ENCODE measurements at regions not wholly inside any gene's neighbourhood (a gene's known extent, or its start where the extent isn't known, plus 50 kb on each side); places are given as distances from the start of the nearest gene placed in this dataset.

- no peak overlapping the region for H3K27ac ChIP-seq
- intact Hi-C loops (cut with DNase I): no loop called here
- no peaks in the 10 kb centered on the region for H3K36me3 ChIP-seq (replicated peaks in 1 of 2; ENCODE audit: insufficient read depth in 1 of 2, low read depth in 2 of 2)
- WGBS, 2 donors: 94 to 100% methylated on average over 2 of the region's 2 CpGs
- H3K4me3 ChIP-seq: no peak overlapping the region
- ATAC-seq (no peak), DNase-seq (no peak)
- no peaks in the 10 kb centered on the region for H3K4me1 ChIP-seq
- no peaks in the 10 kb centered on the region for H3K27me3 ChIP-seq
- H3K9me3 ChIP-seq: no peaks in the 10 kb centered on the region
- TF ChIP-seq, protein P1, sequence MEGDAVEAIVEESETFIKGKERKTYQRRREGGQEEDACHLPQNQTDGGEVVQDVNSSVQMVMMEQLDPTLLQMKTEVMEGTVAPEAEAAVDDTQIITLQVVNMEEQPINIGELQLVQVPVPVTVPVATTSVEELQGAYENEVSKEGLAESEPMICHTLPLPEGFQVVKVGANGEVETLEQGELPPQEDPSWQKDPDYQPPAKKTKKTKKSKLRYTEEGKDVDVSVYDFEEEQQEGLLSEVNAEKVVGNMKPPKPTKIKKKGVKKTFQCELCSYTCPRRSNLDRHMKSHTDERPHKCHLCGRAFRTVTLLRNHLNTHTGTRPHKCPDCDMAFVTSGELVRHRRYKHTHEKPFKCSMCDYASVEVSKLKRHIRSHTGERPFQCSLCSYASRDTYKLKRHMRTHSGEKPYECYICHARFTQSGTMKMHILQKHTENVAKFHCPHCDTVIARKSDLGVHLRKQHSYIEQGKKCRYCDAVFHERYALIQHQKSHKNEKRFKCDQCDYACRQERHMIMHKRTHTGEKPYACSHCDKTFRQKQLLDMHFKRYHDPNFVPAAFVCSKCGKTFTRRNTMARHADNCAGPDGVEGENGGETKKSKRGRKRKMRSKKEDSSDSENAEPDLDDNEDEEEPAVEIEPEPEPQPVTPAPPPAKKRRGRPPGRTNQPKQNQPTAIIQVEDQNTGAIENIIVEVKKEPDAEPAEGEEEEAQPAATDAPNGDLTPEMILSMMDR (IDR thresholded peaks at IDR 0.05): no peak
- no peak for TF ChIP-seq POLR2A (IDR thresholded peaks at IDR 0.05)
Observed at GRCh38 chr1:57591842-57592241, 168.0 kb upstream of the DAB1 start.

- H3K36me3 ChIP-seq (replicated peaks in 1 of 2; ENCODE audit: insufficient read depth in 1 of 2, low read depth in 2 of 2): no peaks in the 10 kb centered on the region
- WGBS, 2 donors: 64 to 68% methylated on average over 5 of the region's 5 CpGs
- H3K4me3 ChIP-seq: no peak overlapping the region
- H3K9me3 ChIP-seq: no peaks in the 10 kb centered on the region
- intact Hi-C loops (cut with DNase I): no loop called here
- ATAC-seq: no peak
- H3K4me1 ChIP-seq: no peaks in the 10 kb centered on the region
- no peaks in the 10 kb centered on the region for H3K27me3 ChIP-seq
- DNase-seq: no peak
- no peak overlapping the region for H3K27ac ChIP-seq
- no peak for TF ChIP-seq POLR2A (IDR thresholded peaks at IDR 0.05)
- TF ChIP-seq, protein P1 (IDR thresholded peaks at IDR 0.05): no peak
Observed at GRCh38 chr1:57590978-57591377, 167.1 kb upstream of the DAB1 start.

- H3K4me1 ChIP-seq: no peaks in the 10 kb centered on the region
- ATAC-seq (no peak), DNase-seq (no peak)
- no peak overlapping the region for H3K4me3 ChIP-seq
- TF ChIP-seq POLR2A (IDR thresholded peaks at IDR 0.05): no peak
- TF ChIP-seq, protein P1 (IDR thresholded peaks at IDR 0.05): no peak
- H3K9me3 ChIP-seq: no peaks in the 10 kb centered on the region
- no peaks in the 10 kb centered on the region for H3K36me3 ChIP-seq (replicated peaks in 1 of 2; ENCODE audit: insufficient read depth in 1 of 2, low read depth in 2 of 2)
- no peak overlapping the region for H3K27ac ChIP-seq
- intact Hi-C loops (cut with DNase I): no loop called here
- no peaks in the 10 kb centered on the region for H3K27me3 ChIP-seq
Observed at GRCh38 chr1:57586842-57587241, 163.0 kb upstream of the DAB1 start.

DNA sequence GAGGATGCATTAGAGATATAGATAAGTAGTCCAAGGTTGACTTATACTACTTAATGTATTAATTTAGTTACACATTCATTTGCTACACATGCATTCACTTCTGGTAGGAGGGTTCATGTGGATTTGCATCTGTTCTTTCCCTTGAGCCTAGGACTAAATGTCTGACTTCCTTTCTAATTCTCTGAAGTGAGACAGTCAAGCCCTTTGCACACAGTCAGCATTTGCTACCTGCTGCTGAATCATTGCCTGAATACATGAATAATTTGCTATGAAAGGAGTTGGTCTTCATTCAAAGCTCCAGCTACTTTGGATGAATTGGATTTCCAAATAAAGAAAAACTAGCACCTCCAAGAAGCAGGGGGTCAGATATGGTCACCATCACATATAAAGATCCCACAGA, 154.8 kb upstream of the DAB1 start:
- ATAC-seq (no peak), DNase-seq (no peak)
- TF ChIP-seq POLR2A (IDR thresholded peaks at IDR 0.05): no peak
- TF ChIP-seq, protein P1 (IDR thresholded peaks at IDR 0.05): no peak
- Histone ChIP-seq H3K9me3 (no peaks in the 10 kb centered on the region), H3K36me3 (replicated peaks in 1 of 2; ENCODE audit: insufficient read depth in 1 of 2, low read depth in 2 of 2) (no peaks in the 10 kb centered on the region), H3K4me3 (no peak overlapping the region), H3K27ac (no peak overlapping the region), H3K27me3 (no peaks in the 10 kb centered on the region), H3K4me1 (no peaks in the 10 kb centered on the region)
- intact Hi-C loops (cut with DNase I): no loop called here

DNA sequence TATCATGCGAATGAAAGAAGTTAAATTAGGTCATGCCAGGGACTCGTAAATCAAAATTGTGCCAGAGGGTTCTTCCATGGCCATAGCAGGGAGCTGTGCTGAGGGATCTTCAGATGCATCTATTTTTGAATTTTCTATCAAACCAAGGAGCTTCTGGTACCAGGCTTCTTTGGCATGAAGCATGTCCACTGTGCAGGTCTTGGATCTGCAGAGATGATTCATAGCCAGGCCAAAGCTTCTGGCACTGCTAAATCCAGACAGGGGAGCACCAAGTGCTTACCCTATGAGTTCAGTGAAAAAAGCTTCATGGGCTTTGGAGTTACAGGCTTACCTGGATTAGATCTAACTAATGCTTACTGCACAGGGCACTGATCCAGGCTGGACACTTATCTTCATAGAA, 154.2 kb upstream of the DAB1 start:
- H3K36me3 ChIP-seq (replicated peaks in 1 of 2; ENCODE audit: insufficient read depth in 1 of 2, low read depth in 2 of 2): no peaks in the 10 kb centered on the region
- H3K4me1 ChIP-seq: no peaks in the 10 kb centered on the region
- no peak for TF ChIP-seq POLR2A (IDR thresholded peaks at IDR 0.05)
- TF ChIP-seq, protein P1 (IDR thresholded peaks at IDR 0.05): no peak
- H3K9me3 ChIP-seq: no peaks in the 10 kb centered on the region
- DNase-seq (no peak), ATAC-seq (no peak)
- intact Hi-C loops (cut with DNase I): no loop called here
- H3K27me3 ChIP-seq: no peaks in the 10 kb centered on the region
- H3K4me3 ChIP-seq: no peak overlapping the region
- WGBS, 2 donors: 68 to 75% methylated on average over 2 of the region's 2 CpGs
- no peak overlapping the region for H3K27ac ChIP-seq

Data from body of pancreas (tissue), 4 donors.